ENCODE measurements at regions not wholly inside any gene's neighbourhood (a gene's known extent, or its start where the extent isn't known, plus 50 kb on each side); places are given as distances from the start of the nearest gene placed in this dataset.
"Not testable (repeated sequence)": the region's sequence is repeated elsewhere in the genome, so short reads cannot be mapped to it uniquely, and the experiment has no call there.

DNA sequence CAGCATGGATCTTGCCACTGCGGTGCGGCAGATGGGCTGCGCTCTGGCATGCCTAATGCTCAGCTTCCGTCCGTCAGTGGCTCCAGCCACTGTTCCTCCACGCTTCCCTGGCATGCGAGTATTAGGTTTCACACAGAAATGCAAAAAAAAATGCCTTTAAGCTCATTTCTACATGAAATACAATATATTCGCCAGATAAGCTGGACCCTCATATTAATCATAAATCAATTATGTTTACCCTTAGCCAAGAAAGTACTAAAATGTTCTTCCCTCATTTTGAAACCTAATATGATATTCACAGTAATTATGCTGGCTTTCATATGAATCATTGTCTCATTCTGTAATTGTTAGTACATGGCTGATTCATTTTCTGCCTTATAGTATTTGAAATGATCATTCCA, 115.5 kb upstream of the FAM241A start:
- FAIRE-seq (no peak), DNase-seq (ENCODE audit: insufficient read length, low spot score) (no peak)
- TF ChIP-seq SPI1 (IDR thresholded peaks at IDR 0.05; ENCODE audit: low read depth, low read length) = no peak
- no peak for TF ChIP-seq TAF1 (IDR thresholded peaks at IDR 0.05; ENCODE audit: low read depth, low read length)
- TF ChIP-seq POU2F2 (IDR thresholded peaks at IDR 0.05; ENCODE audit: low read depth, low read length) = no peak
- TF ChIP-seq PAX5 (IDR thresholded peaks at IDR 0.05; ENCODE audit: insufficient read depth, low read length, severe bottlenecking) = no peak
- no peak for TF ChIP-seq POLR2AphosphoS5 (IDR thresholded peaks at IDR 0.05; ENCODE audit: low read depth, low read length)
- no peak for TF ChIP-seq POLR2A (IDR thresholded peaks at IDR 0.05; ENCODE audit: low read depth, low read length)

DNA sequence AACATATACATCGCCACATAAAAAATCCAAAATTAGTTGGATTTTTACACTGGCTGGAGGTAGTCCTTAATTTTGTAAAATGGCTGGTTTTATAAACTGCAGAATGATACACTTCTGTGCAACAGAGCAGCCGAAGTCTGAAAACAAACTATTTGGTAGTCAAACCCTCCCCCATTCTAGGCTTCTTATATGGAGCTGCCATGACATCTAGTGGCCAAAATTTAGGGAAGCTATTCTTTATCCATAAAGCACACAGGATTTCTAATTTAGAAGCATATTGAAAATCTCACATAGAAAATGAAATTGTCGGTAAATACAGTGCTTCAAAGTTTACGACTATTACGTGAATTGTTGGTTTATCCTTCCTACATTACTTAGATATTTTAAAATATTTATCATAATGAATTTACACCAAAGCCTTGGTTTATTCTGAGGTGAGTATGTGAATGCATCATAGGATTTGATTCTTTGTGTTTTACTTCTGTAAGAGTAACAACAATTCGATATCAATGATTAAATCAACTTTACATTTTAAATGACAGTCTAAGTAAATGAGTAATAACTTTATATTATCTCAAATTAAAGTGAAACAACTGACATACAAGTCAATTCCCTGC, 113.4 kb upstream of the FAM241A start:
- FAIRE-seq (peak; percentile 78), DNase-seq (ENCODE audit: insufficient read length, low spot score) (peak; percentile 13)
- no peak for TF ChIP-seq PAX5 (IDR thresholded peaks at IDR 0.05; ENCODE audit: insufficient read depth, low read length, severe bottlenecking)
- TF ChIP-seq POU2F2 (IDR thresholded peaks at IDR 0.05; ENCODE audit: low read depth, low read length) = no peak
- TF ChIP-seq POLR2A (IDR thresholded peaks at IDR 0.05; ENCODE audit: low read depth, low read length) = no peak
- TF ChIP-seq POLR2AphosphoS5 (IDR thresholded peaks at IDR 0.05; ENCODE audit: low read depth, low read length) = no peak
- TF ChIP-seq TAF1 (IDR thresholded peaks at IDR 0.05; ENCODE audit: low read depth, low read length) = no peak
- TF ChIP-seq SPI1 (IDR thresholded peaks at IDR 0.05; ENCODE audit: low read depth, low read length) = no peak

DNA sequence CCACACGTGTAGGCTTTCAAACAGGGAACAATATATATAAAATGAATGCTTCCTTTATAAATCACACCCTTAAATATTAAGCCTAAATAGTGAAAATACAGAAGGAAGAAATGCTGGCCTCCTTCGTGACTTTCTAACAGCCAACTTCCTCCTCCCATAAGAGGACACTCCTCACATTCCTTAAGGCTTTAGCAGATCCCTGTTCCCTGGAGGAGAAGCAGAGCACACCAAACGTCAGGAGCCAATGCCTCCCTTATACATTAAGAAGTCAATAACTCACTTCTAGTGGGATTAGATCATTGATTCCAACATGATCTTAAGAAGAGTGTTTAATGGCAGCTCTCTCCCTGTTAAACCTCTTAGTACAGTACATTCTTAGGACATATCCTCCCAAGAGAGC, 108.4 kb upstream of the FAM241A start:
- no peak for FAIRE-seq

DNA sequence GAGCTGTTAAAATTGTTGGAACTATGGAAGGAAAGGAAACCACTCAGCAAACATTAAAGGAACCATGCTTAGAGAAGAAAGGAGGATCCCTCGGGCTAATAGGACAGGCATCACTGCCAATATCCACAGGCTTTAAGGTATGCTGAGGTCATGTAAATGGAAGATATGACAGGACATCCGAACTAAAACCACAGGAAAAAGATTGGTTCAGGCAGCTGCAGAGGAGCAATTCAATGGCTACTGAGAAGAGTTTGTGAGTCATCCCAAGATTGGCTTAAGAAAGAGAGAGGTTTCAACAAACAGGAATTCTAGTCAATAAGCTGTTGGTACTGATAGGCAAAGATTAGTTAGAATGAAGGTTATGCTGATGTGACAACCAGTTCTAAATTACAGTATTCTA, 106.4 kb upstream of the FAM241A start:
- DNase-seq (ENCODE audit: insufficient read length, low spot score) = no peak
- TF ChIP-seq POLR2AphosphoS5 (IDR thresholded peaks at IDR 0.05; ENCODE audit: low read depth, low read length) (no peak), TAF1 (IDR thresholded peaks at IDR 0.05; ENCODE audit: low read depth, low read length) (no peak), SPI1 (IDR thresholded peaks at IDR 0.05; ENCODE audit: low read depth, low read length) (no peak), POU2F2 (IDR thresholded peaks at IDR 0.05; ENCODE audit: low read depth, low read length) (no peak), PAX5 (IDR thresholded peaks at IDR 0.05; ENCODE audit: insufficient read depth, low read length, severe bottlenecking) (no peak), POLR2A (IDR thresholded peaks at IDR 0.05; ENCODE audit: low read depth, low read length) (no peak)
- FAIRE-seq = no peak

More for the DNA sequence above, 108.4 kb upstream of the FAM241A start:
- DNase-seq (ENCODE audit: insufficient read length, low spot score) = no peak
- TF ChIP-seq SPI1 (IDR thresholded peaks at IDR 0.05; ENCODE audit: low read depth, low read length) = no peak
- TF ChIP-seq PAX5 (IDR thresholded peaks at IDR 0.05; ENCODE audit: insufficient read depth, low read length, severe bottlenecking) = no peak
- TF ChIP-seq POU2F2 (IDR thresholded peaks at IDR 0.05; ENCODE audit: low read depth, low read length) = no peak
- TF ChIP-seq TAF1 (IDR thresholded peaks at IDR 0.05; ENCODE audit: low read depth, low read length) = no peak
- no peak for TF ChIP-seq POLR2A (IDR thresholded peaks at IDR 0.05; ENCODE audit: low read depth, low read length)
- no peak for TF ChIP-seq POLR2AphosphoS5 (IDR thresholded peaks at IDR 0.05; ENCODE audit: low read depth, low read length)

DNA sequence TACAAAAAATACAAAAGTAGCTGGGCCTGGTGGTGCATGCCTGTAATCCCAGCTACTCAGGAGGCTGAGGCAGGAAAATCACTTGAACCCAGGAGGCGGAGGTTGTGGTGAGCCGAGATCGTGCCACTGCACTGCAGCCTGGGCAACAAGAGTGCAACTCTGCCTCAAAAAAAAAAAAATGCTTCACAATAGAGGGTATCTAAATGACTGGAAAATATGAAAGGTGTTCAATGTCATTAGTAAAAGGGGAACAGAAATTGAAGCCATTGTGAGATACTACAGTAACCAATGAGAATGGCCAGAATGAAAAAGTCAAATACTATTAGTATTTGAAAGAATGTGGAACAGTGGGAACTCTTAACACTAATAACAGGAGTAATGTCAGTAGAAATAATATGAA, 96.1 kb upstream of the FAM241A start:
- peak; percentile 67 for TF ChIP-seq SPI1 (IDR thresholded peaks at IDR 0.05; ENCODE audit: low read depth, low read length)
- not testable (repeated sequence) for FAIRE-seq; DNase-seq (ENCODE audit: insufficient read length, low spot score)

DNA sequence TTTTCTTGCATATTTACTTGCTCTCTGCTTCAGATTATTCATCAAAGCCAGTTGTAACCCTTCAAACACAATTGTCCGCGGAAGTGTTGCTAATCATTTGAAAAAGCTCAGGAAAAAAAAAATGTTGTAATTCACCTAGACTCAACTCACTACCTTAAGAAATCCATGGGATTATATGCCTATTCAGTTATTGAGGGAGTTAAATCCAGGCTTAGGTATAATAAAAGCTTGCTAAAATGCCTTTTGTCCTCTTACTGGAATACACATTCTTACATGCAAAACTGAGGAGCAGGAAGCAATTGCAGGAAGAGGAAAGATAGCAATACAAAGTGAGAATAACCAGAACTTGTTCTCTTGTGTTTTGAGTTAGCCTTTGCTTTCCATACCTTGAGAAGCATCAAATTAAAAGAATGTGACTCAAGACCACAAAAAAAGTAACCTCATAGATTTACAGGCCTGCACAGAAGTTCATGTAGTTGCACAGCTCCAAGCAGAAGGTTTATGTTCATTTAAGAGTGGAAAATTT, 91.4 kb upstream of the FAM241A start:
- DNase-seq (ENCODE audit: insufficient read length, low spot score) (no peak), FAIRE-seq (no peak)
- TF ChIP-seq SPI1 (IDR thresholded peaks at IDR 0.05; ENCODE audit: low read depth, low read length) (no peak), POU2F2 (IDR thresholded peaks at IDR 0.05; ENCODE audit: low read depth, low read length) (no peak)

DNA sequence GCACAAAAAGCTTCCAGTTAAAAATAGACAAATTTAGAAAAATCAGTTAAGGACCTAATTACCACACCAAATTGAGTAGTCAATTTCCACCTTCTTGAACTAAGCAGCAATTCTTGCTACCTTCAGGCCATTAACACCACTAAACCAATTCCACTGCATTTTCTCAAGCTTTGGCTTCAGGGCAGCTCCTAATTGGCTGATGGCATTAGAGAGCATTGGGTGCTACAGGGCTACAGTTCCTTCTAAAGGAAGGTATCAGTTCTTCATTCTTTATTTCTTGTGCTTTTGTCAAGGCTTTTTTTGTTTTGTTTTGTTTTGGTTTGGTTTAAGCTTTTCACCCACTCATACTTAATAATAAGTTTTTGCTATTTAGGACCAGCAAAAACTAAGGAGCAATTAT, 90.2 kb upstream of the FAM241A start:
- FAIRE-seq (no peak), DNase-seq (ENCODE audit: insufficient read length, low spot score) (no peak)
- TF ChIP-seq PAX5 (IDR thresholded peaks at IDR 0.05; ENCODE audit: insufficient read depth, low read length, severe bottlenecking) (no peak), POU2F2 (IDR thresholded peaks at IDR 0.05; ENCODE audit: low read depth, low read length) (no peak), POLR2A (IDR thresholded peaks at IDR 0.05; ENCODE audit: low read depth, low read length) (no peak), POLR2AphosphoS5 (IDR thresholded peaks at IDR 0.05; ENCODE audit: low read depth, low read length) (no peak), SPI1 (IDR thresholded peaks at IDR 0.05; ENCODE audit: low read depth, low read length) (peak; percentile 39; the same call in 1 of the 2 replicates)

DNA sequence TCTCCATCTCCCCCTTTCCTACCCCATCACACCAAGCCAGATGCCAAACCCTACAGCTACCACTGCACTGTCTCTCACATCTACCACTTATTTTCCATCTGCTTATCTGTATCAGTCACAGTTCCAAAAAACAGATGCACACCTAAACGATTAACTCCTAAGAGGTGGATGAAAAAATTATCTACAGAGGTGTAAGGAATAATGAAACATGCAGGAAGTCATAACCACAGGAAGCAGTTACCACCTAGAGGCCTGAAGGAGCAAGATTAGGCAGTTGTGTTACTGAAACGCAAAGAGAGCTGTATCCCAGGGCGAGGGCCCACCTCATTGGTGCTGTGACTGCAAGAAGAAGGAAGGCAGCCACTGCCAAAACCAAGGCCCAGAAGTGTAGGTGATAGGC, 87.8 kb upstream of the FAM241A start:
- DNase-seq (ENCODE audit: insufficient read length, low spot score) = no peak
- FAIRE-seq = peak; percentile 62
- TF ChIP-seq PAX5 (IDR thresholded peaks at IDR 0.05; ENCODE audit: insufficient read depth, low read length, severe bottlenecking) (no peak), POU2F2 (IDR thresholded peaks at IDR 0.05; ENCODE audit: low read depth, low read length) (no peak), POLR2A (IDR thresholded peaks at IDR 0.05; ENCODE audit: low read depth, low read length) (no peak), TAF1 (IDR thresholded peaks at IDR 0.05; ENCODE audit: low read depth, low read length) (no peak), POLR2AphosphoS5 (IDR thresholded peaks at IDR 0.05; ENCODE audit: low read depth, low read length) (no peak), SPI1 (IDR thresholded peaks at IDR 0.05; ENCODE audit: low read depth, low read length) (no peak)

DNA sequence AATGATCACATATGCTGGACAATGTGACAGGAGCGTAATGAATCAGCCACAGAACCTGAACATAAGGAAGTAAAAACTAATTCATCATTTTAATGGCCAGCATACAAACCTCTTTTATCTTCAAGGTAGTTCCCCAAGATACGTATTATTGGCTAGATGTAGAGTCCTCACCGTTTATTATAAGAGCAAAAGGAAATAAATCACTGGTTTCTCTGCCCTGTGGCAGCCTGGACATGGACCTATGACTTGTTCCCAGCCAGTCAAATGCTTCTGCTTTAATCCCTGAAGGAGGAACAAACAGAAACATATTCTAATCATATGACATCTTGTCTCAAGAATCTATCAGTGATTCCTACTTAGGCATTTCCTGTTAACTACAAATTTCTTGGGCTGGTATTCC, 86.8 kb upstream of the FAM241A start:
- DNase-seq (ENCODE audit: insufficient read length, low spot score) (no peak), FAIRE-seq (no peak)
- TF ChIP-seq POLR2AphosphoS5 (IDR thresholded peaks at IDR 0.05; ENCODE audit: low read depth, low read length) (no peak), TAF1 (IDR thresholded peaks at IDR 0.05; ENCODE audit: low read depth, low read length) (no peak), POLR2A (IDR thresholded peaks at IDR 0.05; ENCODE audit: low read depth, low read length) (no peak), SPI1 (IDR thresholded peaks at IDR 0.05; ENCODE audit: low read depth, low read length) (no peak)

DNA sequence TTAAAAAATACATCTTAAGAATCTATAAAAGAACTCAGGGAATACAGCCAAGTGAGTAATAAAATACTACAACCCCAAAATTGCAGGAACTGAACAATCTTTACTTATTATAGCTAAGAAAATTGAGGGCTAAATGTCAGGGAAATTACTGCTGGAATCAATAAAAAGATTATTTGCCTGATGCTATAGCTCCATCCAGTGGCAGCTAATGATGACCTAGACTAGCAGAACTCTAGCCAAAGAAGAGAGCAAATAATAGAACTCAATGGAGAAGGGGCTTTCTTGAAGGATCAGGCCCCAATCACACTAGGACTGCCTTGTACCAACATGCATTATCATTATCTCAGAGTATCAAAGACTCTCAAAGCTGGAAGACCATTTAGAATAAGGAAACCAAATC, 85.0 kb upstream of the FAM241A start:
- TF ChIP-seq POLR2AphosphoS5 (IDR thresholded peaks at IDR 0.05; ENCODE audit: low read depth, low read length) (no peak), TAF1 (IDR thresholded peaks at IDR 0.05; ENCODE audit: low read depth, low read length) (no peak), PAX5 (IDR thresholded peaks at IDR 0.05; ENCODE audit: insufficient read depth, low read length, severe bottlenecking) (no peak), SPI1 (IDR thresholded peaks at IDR 0.05; ENCODE audit: low read depth, low read length) (no peak), POU2F2 (IDR thresholded peaks at IDR 0.05; ENCODE audit: low read depth, low read length) (no peak), POLR2A (IDR thresholded peaks at IDR 0.05; ENCODE audit: low read depth, low read length) (no peak)
- DNase-seq (ENCODE audit: insufficient read length, low spot score) (no peak), FAIRE-seq (peak; percentile 40)
